ENCODE measurements at regions not wholly inside any gene's neighbourhood (a gene's known extent, or its start where the extent isn't known, plus 50 kb on each side); places are given as distances from the start of the nearest gene placed in this dataset.

GRCh38 chr7:136336932-136337331, 359.8 kb upstream of the MTPN start:
- no peak for TF ChIP-seq CTCF (IDR thresholded peaks at IDR 0.05; ENCODE audit: low read length)
- no peak for TF ChIP-seq EZH2 (IDR thresholded peaks at IDR 0.05; ENCODE audit: borderline replicate concordance, low read length)

Measured in OCI-LY1 (cell line).